B cell (primary cell): ENCODE measurements at regions not wholly inside any gene's neighbourhood (a gene's known extent, or its start where the extent isn't known, plus 50 kb on each side); places are given as distances from the start of the nearest gene placed in this dataset.

ENCODE experiments used
- ATAC-seq: fragments of 200-7000 bp; cut with Tn5 transposase; one replicate; pipeline ENCODE4 v1.10.0; 2021; ENCODE audit warnings: low read depth, mild to moderate bottlenecking, moderate number of reproducible peaks, moderate library complexity
- CTCF ChIA-PET: fragments of 350-600 bp; sonication (Branson Sonifier 250); formaldehyde crosslinking; loops from one replicate; lab custom pipeline; 2021; ENCODE audit warnings: antibody characterized with exemption, inconsistent platforms; lab: Charles Lee
- POLR2A ChIA-PET: fragments of 350-600 bp; sonication (Branson Sonifier 250); formaldehyde crosslinking; loops from one replicate; lab custom pipeline; 2021; ENCODE audit warnings: antibody characterized with exemption; lab: Charles Lee
- DNase-seq: peaks from one replicate; pipeline ENCODE4 v3.0.0; 2013
- H2AFZ ChIP-seq: 2 replicates; pipeline ENCODE4 v1.6.1; 2012; ENCODE audit warnings: mild to moderate bottlenecking, low read depth, low read length; ENCODE audit not compliant: insufficient read depth, poor library complexity, severe bottlenecking
- H3K27ac ChIP-seq, 2 donors: 1 replicate in 1 of 2; 2 replicates in 1 of 2; pipeline ENCODE4 v1.5.1; 2012 to 2013; ENCODE audit warnings: low read length in 2 of 2, mild to moderate bottlenecking in 2 of 2, moderate library complexity in 1 of 2
- H3K27me3 ChIP-seq, 4 experiments: fragments of 200-600 bp in 1 of 4; sonication (generic) in 1 of 4; replicated peaks in 1 of 4; 1 replicate in 2 of 4; 2 replicates in 2 of 4; pipeline versions ENCODE4 v1.6.1 to v1.7.0; 2013 to 2016; ENCODE audit warnings: low read length in 3 of 4, mild to moderate bottlenecking in 2 of 4, mixed read lengths in 1 of 4, moderate library complexity in 1 of 4; ENCODE audit not compliant: insufficient read depth in 4 of 4, control insufficient read depth in 3 of 4; ENCODE audit errors: control extremely low read depth in 1 of 4
- H3K36me3 ChIP-seq, 2 experiments: replicated peaks in 1 of 2; 1 replicate in 1 of 2; 2 replicates in 1 of 2; pipeline versions ENCODE4 v1.6.1 to v1.7.1; 2013; ENCODE audit warnings: low read length in 1 of 2; ENCODE audit not compliant: insufficient read depth in 2 of 2, control insufficient read depth in 1 of 2; ENCODE audit errors: control extremely low read depth in 1 of 2, extremely low read depth in 1 of 2
- H3K4me1 ChIP-seq, 2 donors: fragments of 200-600 bp in 1 of 2; sonication (generic) in 1 of 2; 1 replicate in 1 of 2; 2 replicates in 1 of 2; pipeline versions ENCODE4 v1.5.1 to v1.6.1; 2013 to 2017; ENCODE audit warnings: low read length in 2 of 2; ENCODE audit not compliant: control insufficient read depth in 2 of 2, insufficient read depth in 2 of 2
- H3K4me2 ChIP-seq: replicated peaks from 2 replicates; pipeline ENCODE3; 2012; ENCODE audit warnings: mild to moderate bottlenecking, low read depth, low read length; ENCODE audit not compliant: poor library complexity, severe bottlenecking
- H3K4me3 ChIP-seq, 5 experiments: fragments of 200-600 bp in 1 of 5; sonication (generic) in 1 of 5; 1 replicate in 3 of 5; 2 replicates in 2 of 5; pipeline versions ENCODE4 v1.5.1 to v1.7.0; 2011 to 2016; ENCODE audit warnings: low read length in 4 of 5, mild to moderate bottlenecking in 4 of 5, low read depth in 2 of 5, control low read depth in 1 of 5, moderate library complexity in 1 of 5; ENCODE audit not compliant: insufficient read depth in 1 of 5; ENCODE audit errors: control extremely low read depth in 1 of 5, extremely low read depth in 1 of 5
- H3K79me2 ChIP-seq: fragments of 200-600 bp; sonication (generic); one replicate; pipeline ENCODE4 v1.6.0; 2016; ENCODE audit warnings: low read length; ENCODE audit not compliant: control insufficient read depth, insufficient read depth
- H3K9ac ChIP-seq: fragments of 200-600 bp; sonication (generic); 2 replicates; pipeline ENCODE4 v1.6.1; 2017; ENCODE audit warnings: mild to moderate bottlenecking, low read length, moderate library complexity
- H3K9me3 ChIP-seq, 3 donors: one replicate each; pipeline versions ENCODE4 v1.6.1 to v1.7.1; 2013; ENCODE audit warnings: low read length in 2 of 3; ENCODE audit not compliant: control insufficient read depth in 2 of 3, insufficient read depth in 1 of 3; ENCODE audit errors: control extremely low read depth in 1 of 3
- H4K20me1 ChIP-seq: 2 replicates; pipeline ENCODE4 v1.6.0; 2012; ENCODE audit warnings: mild to moderate bottlenecking, low read length; ENCODE audit not compliant: insufficient read depth, control insufficient read depth, poor library complexity, severe bottlenecking
- H3K27ac Mint-ChIP-seq: one replicate; pipeline ENCODE4 v1.8.0; 2021; ENCODE audit warnings: mixed read lengths
- H3K27me3 Mint-ChIP-seq: one replicate; pipeline ENCODE4 v1.8.0; 2021; ENCODE audit warnings: mixed read lengths
- H3K4me1 Mint-ChIP-seq: one replicate; pipeline ENCODE4 v1.8.0; 2021; ENCODE audit warnings: mixed read lengths
- H3K4me3 Mint-ChIP-seq: one replicate; pipeline ENCODE4 v1.8.0; 2021; ENCODE audit warnings: mixed read lengths
- H3K9me3 Mint-ChIP-seq: one replicate; pipeline ENCODE4 v1.8.0; 2022; ENCODE audit warnings: mixed read lengths; ENCODE audit not compliant: insufficient read depth
- CTCF ChIP-seq: fragments of 200-600 bp; IDR thresholded peaks from one replicate; pipeline ENCODE4 v1.8.0; 2022; ENCODE audit warnings: antibody characterized with exemption, mild to moderate bottlenecking
- EZH2 ChIP-seq: IDR thresholded peaks from 2 replicates; pipeline ENCODE4 v1.6.1; 2012; ENCODE audit warnings: borderline replicate concordance, low read depth, mild to moderate bottlenecking, moderate library complexity, low read length; ENCODE audit not compliant: insufficient read depth, poor library complexity, severe bottlenecking
- WGBS: methylation state at CpG from one replicate; pipeline ENCODE4 v1.1.5; 2013; ENCODE audit warnings: missing lambda C conversion rate; ENCODE audit not compliant: insufficient coverage; 5-methylcytosine and 5-hydroxymethylcytosine counted together
- intact Hi-C: fragments of 100-400 bp; cut with micrococcal nuclease; formaldehyde crosslinking; loops from one replicate; pipeline ENCODE4 v1.10.0; 2022

DNA sequence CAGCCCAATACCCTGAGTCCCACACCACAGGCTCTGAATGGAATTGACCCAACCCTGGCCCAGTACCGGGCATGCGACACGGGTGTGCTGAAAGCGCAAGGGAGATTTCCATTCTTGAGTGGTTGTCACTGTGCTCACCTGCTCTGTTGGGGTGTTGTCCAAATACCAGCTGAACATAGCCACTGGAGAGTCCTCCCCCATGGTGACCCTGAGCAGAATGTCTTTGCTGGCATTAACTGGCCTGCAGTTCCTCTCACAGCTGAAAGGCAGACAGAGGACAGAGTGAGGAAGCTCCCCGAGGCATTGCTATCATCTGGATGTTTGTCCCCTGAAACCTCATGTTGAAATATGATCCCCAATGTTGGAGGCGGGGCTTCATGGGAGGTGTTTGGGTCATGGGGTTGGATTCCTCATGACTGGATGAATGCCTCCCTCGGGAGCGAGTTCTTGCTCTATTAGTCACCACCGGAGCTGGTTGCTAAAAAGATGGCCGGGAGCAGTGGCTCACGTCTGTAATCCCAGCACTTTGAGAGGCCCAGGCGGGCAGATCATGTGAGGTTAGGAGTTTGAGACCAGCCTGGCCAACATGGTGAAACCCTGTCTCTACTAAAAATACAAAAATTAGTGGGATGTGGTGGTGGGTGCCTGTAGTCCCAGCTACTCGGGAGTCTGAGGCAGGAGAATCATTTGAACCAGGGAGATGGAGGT lies 57.3 kb upstream of the BCO1 start:
- no peaks in the 10 kb centered on the region for H3K4me1 Mint-ChIP-seq
- CTCF ChIA-PET: interaction anchor here (0.5 kb wide), 1 partner anchor 29 kb away, joined by 3 read pairs; no protein-coding TSS in a partner anchor
- Histone ChIP-seq H3K36me3 (no peaks in the 10 kb centered on the region), H3K27ac (no peak overlapping the region), H3K4me2 (no peak overlapping the region), H3K27me3 (peaks cover 0 to 3% (median 0%) of the 10 kb centered on the region in 4 experiments), H4K20me1 (no peaks in the 10 kb centered on the region), H2AFZ (no peak overlapping the region), H3K9me3 (no peaks in the 10 kb centered on the region), H3K4me3 (no peak overlapping the region), H3K79me2 (no peaks in the 10 kb centered on the region), H3K4me1 (no peaks in the 10 kb centered on the region), H3K9ac (no peak overlapping the region)
- no peaks in the 10 kb centered on the region for H3K9me3 Mint-ChIP-seq
- TF ChIP-seq EZH2: no peak
- no peak for DNase-seq
- intact Hi-C loops: no loop called here
- H3K4me3 Mint-ChIP-seq: no peak overlapping the region
- peaks cover 13% of the 10 kb centered on the region for H3K27me3 Mint-ChIP-seq
- no peak for ATAC-seq
- POLR2A ChIA-PET: no interaction called here
- WGBS: 42% methylated on average over 10 of the region's 13 CpGs
- no peak overlapping the region for H3K27ac Mint-ChIP-seq

- CTCF ChIA-PET: no interaction called here
- H3K36me3 ChIP-seq: no peaks in the 10 kb centered on the region
- H3K4me1 ChIP-seq: no peaks in the 10 kb centered on the region
- DNase-seq (no peak), ATAC-seq (no peak)
- H3K27ac Mint-ChIP-seq: no peak overlapping the region
- H4K20me1 ChIP-seq: no peaks in the 10 kb centered on the region
- no peaks in the 10 kb centered on the region for H3K9me3 ChIP-seq
- no peak overlapping the region for H3K4me3 Mint-ChIP-seq
- no peaks in the 10 kb centered on the region for H3K9me3 Mint-ChIP-seq
- H3K4me2 ChIP-seq: no peak overlapping the region
- no peak overlapping the region for H3K9ac ChIP-seq
- H3K27me3 ChIP-seq: peaks cover 0 to 4% (median 0%) of the 10 kb centered on the region in 4 experiments
- H3K27ac ChIP-seq: no peak overlapping the region
- H3K4me1 Mint-ChIP-seq: no peaks in the 10 kb centered on the region
- intact Hi-C loops: no loop called here
- POLR2A ChIA-PET: no interaction called here
- 75% methylated on average over 6 of the region's 6 CpGs for WGBS
- TF ChIP-seq EZH2: no peak
- no peak for TF ChIP-seq CTCF
- no peaks in the 10 kb centered on the region for H3K79me2 ChIP-seq
- H2AFZ ChIP-seq: no peak overlapping the region
- no peak overlapping the region for H3K4me3 ChIP-seq
- peaks cover 13% of the 10 kb centered on the region for H3K27me3 Mint-ChIP-seq
Observed at GRCh38 chr16:81180578-81180977, 57.9 kb upstream of the BCO1 start.
